ENCODE measurements at regions not wholly inside any gene's neighbourhood (a gene's known extent, or its start where the extent isn't known, plus 50 kb on each side); places are given as distances from the start of the nearest gene placed in this dataset.

DNA sequence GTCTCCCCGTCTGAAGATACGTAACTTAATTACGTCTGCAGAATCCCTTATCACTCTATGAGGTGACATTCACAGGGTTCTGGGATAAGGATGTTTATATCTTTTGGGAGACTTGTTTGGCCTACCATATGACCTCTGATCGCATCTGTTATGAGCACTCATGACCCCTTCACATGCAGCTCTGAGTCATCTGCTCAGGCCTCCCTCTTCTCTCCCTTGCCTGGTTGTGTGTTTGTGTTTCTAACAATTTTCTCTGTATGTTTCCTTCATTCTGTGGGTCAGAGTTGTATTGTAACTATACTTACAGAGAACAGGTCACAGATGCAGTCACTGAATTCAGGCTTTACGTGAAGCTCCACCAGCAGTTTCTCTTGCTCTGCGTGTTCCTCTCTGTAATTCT is 330.6 kb downstream of the TENT4A start:
- no peak for TF ChIP-seq TCF12 (IDR thresholded peaks at IDR 0.05; ENCODE audit: low read depth)
- no peak for TF ChIP-seq RAD21 (IDR thresholded peaks at IDR 0.05; ENCODE audit: low read depth)
- TF ChIP-seq EP300 (IDR thresholded peaks at IDR 0.05; ENCODE audit: borderline replicate concordance): no peak
- TF ChIP-seq, protein P1, sequence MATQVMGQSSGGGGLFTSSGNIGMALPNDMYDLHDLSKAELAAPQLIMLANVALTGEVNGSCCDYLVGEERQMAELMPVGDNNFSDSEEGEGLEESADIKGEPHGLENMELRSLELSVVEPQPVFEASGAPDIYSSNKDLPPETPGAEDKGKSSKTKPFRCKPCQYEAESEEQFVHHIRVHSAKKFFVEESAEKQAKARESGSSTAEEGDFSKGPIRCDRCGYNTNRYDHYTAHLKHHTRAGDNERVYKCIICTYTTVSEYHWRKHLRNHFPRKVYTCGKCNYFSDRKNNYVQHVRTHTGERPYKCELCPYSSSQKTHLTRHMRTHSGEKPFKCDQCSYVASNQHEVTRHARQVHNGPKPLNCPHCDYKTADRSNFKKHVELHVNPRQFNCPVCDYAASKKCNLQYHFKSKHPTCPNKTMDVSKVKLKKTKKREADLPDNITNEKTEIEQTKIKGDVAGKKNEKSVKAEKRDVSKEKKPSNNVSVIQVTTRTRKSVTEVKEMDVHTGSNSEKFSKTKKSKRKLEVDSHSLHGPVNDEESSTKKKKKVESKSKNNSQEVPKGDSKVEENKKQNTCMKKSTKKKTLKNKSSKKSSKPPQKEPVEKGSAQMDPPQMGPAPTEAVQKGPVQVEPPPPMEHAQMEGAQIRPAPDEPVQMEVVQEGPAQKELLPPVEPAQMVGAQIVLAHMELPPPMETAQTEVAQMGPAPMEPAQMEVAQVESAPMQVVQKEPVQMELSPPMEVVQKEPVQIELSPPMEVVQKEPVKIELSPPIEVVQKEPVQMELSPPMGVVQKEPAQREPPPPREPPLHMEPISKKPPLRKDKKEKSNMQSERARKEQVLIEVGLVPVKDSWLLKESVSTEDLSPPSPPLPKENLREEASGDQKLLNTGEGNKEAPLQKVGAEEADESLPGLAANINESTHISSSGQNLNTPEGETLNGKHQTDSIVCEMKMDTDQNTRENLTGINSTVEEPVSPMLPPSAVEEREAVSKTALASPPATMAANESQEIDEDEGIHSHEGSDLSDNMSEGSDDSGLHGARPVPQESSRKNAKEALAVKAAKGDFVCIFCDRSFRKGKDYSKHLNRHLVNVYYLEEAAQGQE (IDR thresholded peaks at IDR 0.05; ENCODE audit: low read depth): no peak
- no peak for TF ChIP-seq FOXM1 (IDR thresholded peaks at IDR 0.05; ENCODE audit: borderline replicate concordance, low read depth)
- no peak for TF ChIP-seq CEBPB (IDR thresholded peaks at IDR 0.05)
- TF ChIP-seq YY1 (IDR thresholded peaks at IDR 0.05; ENCODE audit: low read depth): no peak
- no peak for TF ChIP-seq TAF1 (IDR thresholded peaks at IDR 0.05; ENCODE audit: low read depth)
- TF ChIP-seq NFIC (IDR thresholded peaks at IDR 0.05): no peak
- no peak for TF ChIP-seq MAX (IDR thresholded peaks at IDR 0.05)
- TF ChIP-seq ZBTB7A (IDR thresholded peaks at IDR 0.05; ENCODE audit: low read depth): no peak
- TF ChIP-seq CREB1 (IDR thresholded peaks at IDR 0.05; ENCODE audit: low read depth): no peak
- TF ChIP-seq, protein P2, sequence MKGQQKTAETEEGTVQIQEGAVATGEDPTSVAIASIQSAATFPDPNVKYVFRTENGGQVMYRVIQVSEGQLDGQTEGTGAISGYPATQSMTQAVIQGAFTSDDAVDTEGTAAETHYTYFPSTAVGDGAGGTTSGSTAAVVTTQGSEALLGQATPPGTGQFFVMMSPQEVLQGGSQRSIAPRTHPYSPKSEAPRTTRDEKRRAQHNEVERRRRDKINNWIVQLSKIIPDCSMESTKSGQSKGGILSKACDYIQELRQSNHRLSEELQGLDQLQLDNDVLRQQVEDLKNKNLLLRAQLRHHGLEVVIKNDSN (IDR thresholded peaks at IDR 0.05): no peak
- TF ChIP-seq TEAD4 (IDR thresholded peaks at IDR 0.05): no peak
- no peak for TF ChIP-seq EGR1 (IDR thresholded peaks at IDR 0.05)

GRCh38 chr5:7047511-7048261 is 334.5 kb downstream of the TENT4A start:
- no peak for TF ChIP-seq TCF12 (IDR thresholded peaks at IDR 0.05; ENCODE audit: low read depth)

GRCh38 chr5:7050986-7051385 is 337.8 kb downstream of the TENT4A start:
- no peak for TF ChIP-seq CREB1 (IDR thresholded peaks at IDR 0.05; ENCODE audit: low read depth)
- no peak for TF ChIP-seq TCF12 (IDR thresholded peaks at IDR 0.05; ENCODE audit: low read depth)
- TF ChIP-seq EP300 (IDR thresholded peaks at IDR 0.05; ENCODE audit: borderline replicate concordance): no peak
- TF ChIP-seq, protein P2 (IDR thresholded peaks at IDR 0.05): no peak
- no peak for TF ChIP-seq YY1 (IDR thresholded peaks at IDR 0.05; ENCODE audit: low read depth)
- TF ChIP-seq, protein P1 (IDR thresholded peaks at IDR 0.05; ENCODE audit: low read depth): no peak
- TF ChIP-seq NFIC (IDR thresholded peaks at IDR 0.05): no peak
- no peak for TF ChIP-seq ZBTB7A (IDR thresholded peaks at IDR 0.05; ENCODE audit: low read depth)
- TF ChIP-seq MAX (IDR thresholded peaks at IDR 0.05): no peak
- TF ChIP-seq FOXM1 (IDR thresholded peaks at IDR 0.05; ENCODE audit: borderline replicate concordance, low read depth): no peak
- TF ChIP-seq TEAD4 (IDR thresholded peaks at IDR 0.05): no peak
- no peak for TF ChIP-seq CEBPB (IDR thresholded peaks at IDR 0.05)
- TF ChIP-seq TAF1 (IDR thresholded peaks at IDR 0.05; ENCODE audit: low read depth): no peak
- TF ChIP-seq RAD21 (IDR thresholded peaks at IDR 0.05; ENCODE audit: low read depth): no peak
- no peak for TF ChIP-seq EGR1 (IDR thresholded peaks at IDR 0.05)

- no peak for TF ChIP-seq FOXM1 (IDR thresholded peaks at IDR 0.05; ENCODE audit: borderline replicate concordance, low read depth)
- no peak for TF ChIP-seq TCF12 (IDR thresholded peaks at IDR 0.05; ENCODE audit: low read depth)
- TF ChIP-seq, protein P2 (IDR thresholded peaks at IDR 0.05): no peak
- TF ChIP-seq TAF1 (IDR thresholded peaks at IDR 0.05; ENCODE audit: low read depth): no peak
- no peak for TF ChIP-seq TEAD4 (IDR thresholded peaks at IDR 0.05)
- TF ChIP-seq, protein P1 (IDR thresholded peaks at IDR 0.05; ENCODE audit: low read depth): no peak
- no peak for TF ChIP-seq CEBPB (IDR thresholded peaks at IDR 0.05)
- no peak for TF ChIP-seq EP300 (IDR thresholded peaks at IDR 0.05; ENCODE audit: borderline replicate concordance)
- no peak for TF ChIP-seq NFIC (IDR thresholded peaks at IDR 0.05)
- TF ChIP-seq CREB1 (IDR thresholded peaks at IDR 0.05; ENCODE audit: low read depth): no peak
- no peak for TF ChIP-seq ZBTB7A (IDR thresholded peaks at IDR 0.05; ENCODE audit: low read depth)
- TF ChIP-seq EGR1 (IDR thresholded peaks at IDR 0.05): no peak
- no peak for TF ChIP-seq MAX (IDR thresholded peaks at IDR 0.05)
- no peak for TF ChIP-seq RAD21 (IDR thresholded peaks at IDR 0.05; ENCODE audit: low read depth)
- no peak for TF ChIP-seq YY1 (IDR thresholded peaks at IDR 0.05; ENCODE audit: low read depth)
Measured at GRCh38 chr5:7053125-7053524, 339.9 kb downstream of the TENT4A start.

Data from Ishikawa (cell line).